ENCODE measurements at regions not wholly inside any gene's neighbourhood (a gene's known extent, or its start where the extent isn't known, plus 50 kb on each side); places are given as distances from the start of the nearest gene placed in this dataset.

DNA sequence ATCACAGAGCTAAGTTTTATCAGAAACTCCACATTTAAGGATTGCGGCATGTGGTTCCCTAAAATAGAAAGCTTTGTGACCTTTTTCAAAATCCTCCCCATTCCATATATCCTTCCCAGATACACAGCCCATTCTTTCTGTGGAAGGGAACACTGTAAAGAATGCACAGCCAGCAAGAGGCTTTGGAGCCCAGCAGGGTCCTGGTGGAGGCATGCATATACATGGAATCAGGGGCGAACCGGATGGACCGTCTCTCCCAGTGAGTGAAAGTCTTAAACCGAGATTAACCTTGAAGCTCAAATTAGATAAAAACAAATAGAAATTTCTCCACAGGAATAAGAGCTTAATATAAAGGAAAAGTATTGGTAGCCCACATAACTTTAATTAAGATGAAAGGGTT, 436.2 kb upstream of the MDFIC2 start:
- Histone ChIP-seq H3K4me3 (no peak overlapping the region), H3K27ac (no peak overlapping the region)
- TF ChIP-seq, protein P1, sequence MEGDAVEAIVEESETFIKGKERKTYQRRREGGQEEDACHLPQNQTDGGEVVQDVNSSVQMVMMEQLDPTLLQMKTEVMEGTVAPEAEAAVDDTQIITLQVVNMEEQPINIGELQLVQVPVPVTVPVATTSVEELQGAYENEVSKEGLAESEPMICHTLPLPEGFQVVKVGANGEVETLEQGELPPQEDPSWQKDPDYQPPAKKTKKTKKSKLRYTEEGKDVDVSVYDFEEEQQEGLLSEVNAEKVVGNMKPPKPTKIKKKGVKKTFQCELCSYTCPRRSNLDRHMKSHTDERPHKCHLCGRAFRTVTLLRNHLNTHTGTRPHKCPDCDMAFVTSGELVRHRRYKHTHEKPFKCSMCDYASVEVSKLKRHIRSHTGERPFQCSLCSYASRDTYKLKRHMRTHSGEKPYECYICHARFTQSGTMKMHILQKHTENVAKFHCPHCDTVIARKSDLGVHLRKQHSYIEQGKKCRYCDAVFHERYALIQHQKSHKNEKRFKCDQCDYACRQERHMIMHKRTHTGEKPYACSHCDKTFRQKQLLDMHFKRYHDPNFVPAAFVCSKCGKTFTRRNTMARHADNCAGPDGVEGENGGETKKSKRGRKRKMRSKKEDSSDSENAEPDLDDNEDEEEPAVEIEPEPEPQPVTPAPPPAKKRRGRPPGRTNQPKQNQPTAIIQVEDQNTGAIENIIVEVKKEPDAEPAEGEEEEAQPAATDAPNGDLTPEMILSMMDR (IDR thresholded peaks at IDR 0.05), result no peak
- no peak for DNase-seq (ENCODE audit: low spot score)

DNA sequence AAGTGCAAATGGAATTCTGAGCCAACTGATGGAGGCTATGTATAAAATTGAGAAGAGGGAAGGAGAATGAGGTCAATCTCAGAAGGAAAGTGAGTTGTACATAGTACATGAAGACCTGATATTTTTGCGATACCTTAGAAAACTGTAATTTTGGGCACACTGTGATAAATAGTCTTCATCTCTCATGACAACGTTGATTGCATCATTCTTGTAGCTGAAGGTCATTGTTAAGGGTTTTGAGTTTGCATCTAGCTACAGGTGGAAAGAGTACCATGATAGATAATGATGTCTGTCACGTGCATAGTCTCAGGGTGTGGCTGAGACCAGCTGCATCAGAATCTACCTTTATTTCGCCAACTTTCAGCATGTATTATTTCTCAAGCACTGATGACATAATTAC, 435.4 kb upstream of the MDFIC2 start:
- Histone ChIP-seq H3K27ac (no peak overlapping the region), H3K4me3 (no peak overlapping the region)
- TF ChIP-seq, protein P1 (IDR thresholded peaks at IDR 0.05), result no peak
- DNase-seq (ENCODE audit: low spot score), result no peak

DNA sequence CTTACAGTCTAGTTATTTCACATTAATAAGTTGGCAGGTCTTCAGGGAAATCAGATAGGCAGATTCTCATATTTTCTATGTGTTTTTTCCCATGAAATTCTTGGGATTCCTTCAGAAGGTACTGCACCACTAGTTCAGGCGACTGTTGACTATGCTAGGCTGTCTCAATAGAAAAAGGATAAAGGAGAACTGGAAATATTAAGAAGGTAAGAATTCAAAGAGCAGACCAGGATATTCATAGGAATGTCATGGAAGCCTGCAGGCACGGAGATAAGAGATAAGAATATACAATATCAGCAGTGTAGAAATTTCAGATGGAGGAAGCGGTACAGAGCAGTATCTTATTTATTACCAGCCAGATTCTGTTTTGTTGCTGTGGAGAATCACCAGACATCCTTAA, 432.1 kb upstream of the MDFIC2 start:
- TF ChIP-seq, protein P1 (IDR thresholded peaks at IDR 0.05), result no peak
- DNase-seq (ENCODE audit: low spot score), result no peak
- Histone ChIP-seq H3K4me3 (no peak overlapping the region), H3K27ac (no peak overlapping the region)

DNA sequence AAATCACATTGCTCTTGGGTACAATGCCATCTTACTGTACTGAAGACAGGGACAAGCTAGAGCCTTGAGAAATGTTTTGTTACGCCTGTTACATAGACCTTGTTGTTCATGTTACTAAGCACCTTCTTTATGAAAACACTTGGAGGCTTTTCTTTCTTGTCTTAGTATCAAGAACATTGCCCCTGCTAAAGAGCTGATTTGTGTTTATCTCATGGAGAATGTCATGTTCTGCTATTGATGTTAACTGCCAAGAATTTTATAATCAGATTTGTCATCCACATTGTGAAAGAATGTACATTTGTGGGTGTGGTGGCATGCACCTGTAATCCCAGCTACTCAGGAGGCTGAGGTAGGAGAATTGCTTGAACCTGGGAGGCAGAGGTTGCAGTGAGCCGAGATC, 431.3 kb upstream of the MDFIC2 start:
- H3K27ac ChIP-seq, result no peak overlapping the region
- no peak for DNase-seq (ENCODE audit: low spot score)
- H3K4me3 ChIP-seq, result no peak overlapping the region
- TF ChIP-seq, protein P1 (IDR thresholded peaks at IDR 0.05), result no peak

DNA sequence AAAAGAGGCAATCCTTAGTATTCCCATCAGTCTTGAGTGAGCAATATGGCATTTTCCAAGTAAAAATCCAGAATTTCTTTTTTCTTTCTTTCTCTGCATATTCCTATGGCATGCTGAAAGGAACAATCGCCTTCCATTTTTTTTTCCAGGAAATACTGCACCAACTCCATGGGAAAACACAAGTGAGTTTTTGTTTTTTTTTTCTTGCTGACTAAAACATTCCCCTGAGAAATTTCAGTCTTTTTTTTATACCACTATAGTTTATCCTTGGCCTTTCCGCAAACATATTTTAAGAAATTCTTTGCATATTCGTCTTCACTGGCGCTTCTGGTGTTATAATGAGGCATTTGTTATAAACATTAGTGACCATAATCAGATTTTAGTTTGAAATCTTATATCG, 429.6 kb upstream of the MDFIC2 start:
- DNase-seq (ENCODE audit: low spot score), result no peak
- Histone ChIP-seq H3K4me3 (no peak overlapping the region), H3K27ac (no peak overlapping the region)
- TF ChIP-seq, protein P1 (IDR thresholded peaks at IDR 0.05), result no peak

DNA sequence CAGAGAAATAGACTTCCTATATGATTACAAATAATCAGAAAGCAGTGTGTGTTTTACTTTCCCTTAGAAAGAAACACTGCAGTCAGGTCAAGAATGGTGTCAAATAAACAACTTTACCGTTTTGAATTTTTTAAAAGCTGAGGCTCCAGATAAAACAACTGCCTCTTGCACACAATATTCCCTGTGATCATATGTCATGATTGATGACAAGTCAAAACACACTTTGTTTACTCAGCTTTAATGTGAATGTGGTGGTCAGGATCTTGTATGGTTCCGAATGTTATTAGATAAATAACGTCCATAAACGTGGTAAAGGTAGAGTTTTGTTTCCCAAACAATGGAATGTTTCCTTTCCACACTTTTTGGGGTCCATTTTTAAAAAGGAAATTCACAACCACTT, 428.4 kb upstream of the MDFIC2 start:
- TF ChIP-seq, protein P1 (IDR thresholded peaks at IDR 0.05), result no peak
- H3K27ac ChIP-seq, result no peak overlapping the region
- H3K4me3 ChIP-seq, result no peak overlapping the region
- no peak for DNase-seq (ENCODE audit: low spot score)

DNA sequence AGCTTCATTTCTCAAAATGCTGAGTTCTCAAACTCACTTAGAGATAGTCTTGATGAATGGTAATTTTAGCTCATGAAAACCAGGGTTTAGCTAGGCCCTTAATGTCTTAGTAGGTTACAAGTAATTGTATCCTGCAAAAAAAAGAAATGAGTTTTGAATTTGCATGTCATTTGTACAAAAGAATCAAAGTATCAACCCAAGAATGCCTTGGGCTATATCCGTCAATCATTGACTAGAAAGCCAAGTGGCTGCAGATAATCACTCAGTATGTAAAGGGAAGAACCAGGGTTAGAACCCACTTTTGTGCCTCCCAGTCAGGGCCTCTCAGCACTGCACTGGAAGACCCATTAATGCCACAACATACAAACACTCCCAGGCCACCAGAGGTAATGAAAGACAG, 427.6 kb upstream of the MDFIC2 start:
- TF ChIP-seq, protein P1 (IDR thresholded peaks at IDR 0.05), result no peak
- Histone ChIP-seq H3K27ac (no peak overlapping the region), H3K4me3 (no peak overlapping the region)
- no peak for DNase-seq (ENCODE audit: low spot score)
